ENCODE measurements at regions not wholly inside any gene's neighbourhood (a gene's known extent, or its start where the extent isn't known, plus 50 kb on each side); places are given as distances from the start of the nearest gene placed in this dataset.

GRCh38 chr6:140774080-140774505, 1358.6 kb upstream of the GJE1 start:
- no peaks in the 10 kb centered on the region for H3K36me3 Mint-ChIP-seq
- ATAC-seq (replicated peaks), result peak; percentile 68 to 79
- H3K27ac Mint-ChIP-seq, result no peak overlapping the region
- H3K4me3 Mint-ChIP-seq, result no peak overlapping the region
- H3K4me1 Mint-ChIP-seq, result no peaks in the 10 kb centered on the region
- peaks cover 4 to 5% of the 10 kb centered on the region in 2 donors for H3K9me3 Mint-ChIP-seq
- H3K27me3 Mint-ChIP-seq, result no peaks in the 10 kb centered on the region
- no peak for DNase-seq

GRCh38 chr6:140773276-140773675, 1359.4 kb upstream of the GJE1 start:
- H3K27ac Mint-ChIP-seq, result no peak overlapping the region
- no peaks in the 10 kb centered on the region for H3K4me1 Mint-ChIP-seq
- H3K4me3 Mint-ChIP-seq, result no peak overlapping the region
- H3K36me3 Mint-ChIP-seq, result peaks cover 0 to under 1% of the 10 kb centered on the region in 2 donors
- peaks cover 6% of the 10 kb centered on the region in 2 donors for H3K9me3 Mint-ChIP-seq
- no peaks in the 10 kb centered on the region for H3K27me3 Mint-ChIP-seq
- no peak for ATAC-seq (replicated peaks)
- no peak for DNase-seq

GRCh38 chr6:140772576-140772975, 1360.1 kb upstream of the GJE1 start:
- Mint-ChIP-seq H3K4me3 (no peak overlapping the region), H3K27me3 (no peaks in the 10 kb centered on the region), H3K9me3 (peaks cover 9 to 10% of the 10 kb centered on the region in 2 donors), H3K27ac (no peak overlapping the region), H3K36me3 (peaks cover 0 to 3% of the 10 kb centered on the region in 2 donors), H3K4me1 (no peaks in the 10 kb centered on the region)
- DNase-seq (no peak), ATAC-seq (replicated peaks) (no peak)

GRCh38 chr6:140768133-140768532, 1364.6 kb upstream of the GJE1 start:
- DNase-seq (no peak), ATAC-seq (replicated peaks) (no peak)
- Mint-ChIP-seq H3K36me3 (peaks cover 0 to 3% of the 10 kb centered on the region in 2 donors), H3K27me3 (no peaks in the 10 kb centered on the region), H3K9me3 (peaks cover 9 to 11% of the 10 kb centered on the region in 2 donors), H3K27ac (no peak overlapping the region), H3K4me3 (no peak overlapping the region), H3K4me1 (no peaks in the 10 kb centered on the region)

GRCh38 chr6:140766999-140767398, 1365.7 kb upstream of the GJE1 start:
- H3K9me3 Mint-ChIP-seq, result peaks cover 9 to 11% of the 10 kb centered on the region in 2 donors
- H3K4me3 Mint-ChIP-seq, result no peak overlapping the region

GRCh38 chr6:140758169-140758877, 1374.4 kb upstream of the GJE1 start:
- no peak for DNase-seq
- Mint-ChIP-seq H3K27me3 (no peaks in the 10 kb centered on the region), H3K9me3 (peaks cover 0 to 2% of the 10 kb centered on the region in 2 donors)

More at GRCh38 chr6:140766999-140767398, 1365.7 kb upstream of the GJE1 start:
- DNase-seq (no peak), ATAC-seq (replicated peaks) (no peak)
- Mint-ChIP-seq H3K27me3 (no peaks in the 10 kb centered on the region), H3K4me1 (no peaks in the 10 kb centered on the region), H3K27ac (no peak overlapping the region), H3K36me3 (peaks cover 0 to 3% of the 10 kb centered on the region in 2 donors)

GRCh38 chr6:140752234-140752633, 1377.8 kb upstream of the CITED2 start:
- Mint-ChIP-seq H3K4me1 (no peaks in the 10 kb centered on the region), H3K9me3 (peaks cover 6 to 16% of the 10 kb centered on the region in 2 donors), H3K27me3 (no peaks in the 10 kb centered on the region), H3K36me3 (no peaks in the 10 kb centered on the region), H3K4me3 (no peak overlapping the region), H3K27ac (no peak overlapping the region)
- ATAC-seq (replicated peaks) (no peak), DNase-seq (no peak)

More at GRCh38 chr6:140758169-140758877, 1374.4 kb upstream of the GJE1 start:
- Mint-ChIP-seq H3K27ac (no peak overlapping the region), H3K4me1 (peaks cover 0 to 8% of the 10 kb centered on the region in 2 donors), H3K4me3 (no peak overlapping the region), H3K36me3 (no peaks in the 10 kb centered on the region)
- ATAC-seq (replicated peaks), result peak in 1 of 2 donors; percentile 53

- Mint-ChIP-seq H3K4me3 (no peak overlapping the region), H3K9me3 (peaks cover 9 to 16% of the 10 kb centered on the region in 2 donors), H3K36me3 (no peaks in the 10 kb centered on the region), H3K27ac (no peak overlapping the region), H3K27me3 (no peaks in the 10 kb centered on the region), H3K4me1 (no peaks in the 10 kb centered on the region)
- DNase-seq (no peak), ATAC-seq (replicated peaks) (no peak)
Measured at GRCh38 chr6:140747114-140747513, 1372.7 kb upstream of the CITED2 start.

- ATAC-seq (replicated peaks) (no peak), DNase-seq (no peak)
- H3K27me3 Mint-ChIP-seq, result no peaks in the 10 kb centered on the region
- H3K9me3 Mint-ChIP-seq, result peaks cover 9 to 16% of the 10 kb centered on the region in 2 donors
- H3K27ac Mint-ChIP-seq, result no peak overlapping the region
- no peak overlapping the region for H3K4me3 Mint-ChIP-seq
- H3K4me1 Mint-ChIP-seq, result peaks cover 2 to 6% of the 10 kb centered on the region in 2 donors
- no peaks in the 10 kb centered on the region for H3K36me3 Mint-ChIP-seq
Measured at GRCh38 chr6:140744659-140745320, 1370.3 kb upstream of the CITED2 start.

GRCh38 chr6:140736231-140736630, 1361.8 kb upstream of the CITED2 start:
- no peaks in the 10 kb centered on the region for H3K36me3 Mint-ChIP-seq

GRCh38 chr6:140732991-140733390, 1358.5 kb upstream of the CITED2 start:
- no peaks in the 10 kb centered on the region for H3K27me3 Mint-ChIP-seq
- H3K27ac Mint-ChIP-seq, result no peak overlapping the region
- DNase-seq (no peak), ATAC-seq (replicated peaks) (no peak)
- H3K36me3 Mint-ChIP-seq, result no peaks in the 10 kb centered on the region
- H3K4me3 Mint-ChIP-seq, result no peak overlapping the region
- H3K4me1 Mint-ChIP-seq, result no peaks in the 10 kb centered on the region
- peaks cover 0 to 3% of the 10 kb centered on the region in 2 donors for H3K9me3 Mint-ChIP-seq

More at GRCh38 chr6:140736231-140736630, 1361.8 kb upstream of the CITED2 start:
- Mint-ChIP-seq H3K4me3 (no peak overlapping the region), H3K4me1 (no peaks in the 10 kb centered on the region), H3K27me3 (no peaks in the 10 kb centered on the region), H3K27ac (no peak overlapping the region), H3K9me3 (peaks cover 0 to 4% of the 10 kb centered on the region in 2 donors)
- ATAC-seq (replicated peaks), result no peak
- DNase-seq, result no peak

- H3K27me3 Mint-ChIP-seq, result no peaks in the 10 kb centered on the region
- no peak overlapping the region for H3K27ac Mint-ChIP-seq
- peaks cover 0 to 2% of the 10 kb centered on the region in 2 donors for H3K9me3 Mint-ChIP-seq
- H3K4me1 Mint-ChIP-seq, result no peaks in the 10 kb centered on the region
- H3K4me3 Mint-ChIP-seq, result no peak overlapping the region
- ATAC-seq (replicated peaks) (no peak), DNase-seq (no peak)
- H3K36me3 Mint-ChIP-seq, result no peaks in the 10 kb centered on the region
Measured at GRCh38 chr6:140732155-140732554, 1357.7 kb upstream of the CITED2 start.

- ATAC-seq (replicated peaks), result no peak
- Mint-ChIP-seq H3K4me3 (no peak overlapping the region), H3K4me1 (peaks cover 0 to under 1% of the 10 kb centered on the region in 2 donors), H3K36me3 (no peaks in the 10 kb centered on the region), H3K27ac (no peak overlapping the region), H3K27me3 (no peaks in the 10 kb centered on the region), H3K9me3 (peaks cover 0 to 2% of the 10 kb centered on the region in 2 donors)
- DNase-seq, result no peak
Measured at GRCh38 chr6:140731741-140732140, 1357.3 kb upstream of the CITED2 start.

- Mint-ChIP-seq H3K4me1 (peaks cover 0 to 15% of the 10 kb centered on the region in 2 donors), H3K27me3 (no peaks in the 10 kb centered on the region), H3K4me3 (no peak overlapping the region), H3K36me3 (no peaks in the 10 kb centered on the region), H3K9me3 (peaks cover 0 to 2% of the 10 kb centered on the region in 2 donors), H3K27ac (no peak overlapping the region)
- no peak for DNase-seq
- ATAC-seq (replicated peaks), result no peak
Measured at GRCh38 chr6:140729521-140729920, 1355.1 kb upstream of the CITED2 start.

- H3K9me3 Mint-ChIP-seq, result peaks cover 6 to 8% of the 10 kb centered on the region in 2 donors
- H3K27ac Mint-ChIP-seq, result no peak overlapping the region
- no peak overlapping the region for H3K4me3 Mint-ChIP-seq
- no peak for ATAC-seq (replicated peaks)
- peaks cover 10 to 12% of the 10 kb centered on the region in 2 donors for H3K27me3 Mint-ChIP-seq
- no peak for DNase-seq
- peaks cover 4 to 5% of the 10 kb centered on the region in 2 donors for H3K36me3 Mint-ChIP-seq
- peaks cover 0 to 7% of the 10 kb centered on the region in 2 donors for H3K4me1 Mint-ChIP-seq
Measured at GRCh38 chr6:140718021-140718420, 1343.6 kb upstream of the CITED2 start.

Measured in stimulated activated naive B cell treated with anti-CD40 and anti-IgM and Interleukin-4, amounts not matched to agents 10 μg/mL and 1 μg/mL and 100 μg/mL, for 72 hours (primary cell).